Peyer's patch (tissue), 4 donors: ENCODE measurements at regions not wholly inside any gene's neighbourhood (a gene's known extent, or its start where the extent isn't known, plus 50 kb on each side); places are given as distances from the start of the nearest gene placed in this dataset.

ENCODE experiments used
- CTCF ChIP-seq, 6 experiments: fragments of 450-650 bp in 4 of 6; fragments of 200-600 bp in 2 of 6; sonication (generic) in 1 of 6; IDR thresholded peaks; one replicate each; pipeline ENCODE4 v1.5.1; 2017 to 2019; ENCODE audit warnings: antibody characterized with exemption in 6 of 6, mild to moderate bottlenecking in 3 of 6, moderate library complexity in 1 of 6
- POLR2A ChIP-seq, 2 donors: fragments of 450-650 bp; IDR thresholded peaks; one replicate each; pipeline ENCODE4 v1.5.1; 2017; ENCODE audit warnings: antibody characterized with exemption in 2 of 2, mild to moderate bottlenecking in 2 of 2, moderate library complexity in 2 of 2

GRCh38 chr1:56033321-56034037, 545.9 kb downstream of the PLPP3 start:
- no peak for TF ChIP-seq CTCF (IDR thresholded peaks at IDR 0.05)
- TF ChIP-seq POLR2A (IDR thresholded peaks at IDR 0.05), result no peak
